Activated T-helper 1 cell treated with anti-CD3 and anti-CD28 coated beads, Interleukin-12 subunit alpha, Interleukin-12 subunit beta, Interleukin-2, Interleukin-4 antibody, amounts not matched to agents 30 ng/mL and 10 ng/mL and 1 ng/mL, durations not matched to agents 14 hours and 24 hours and 36 hours (primary cell): ENCODE measurements at regions not wholly inside any gene's neighbourhood (a gene's known extent, or its start where the extent isn't known, plus 50 kb on each side); places are given as distances from the start of the nearest gene placed in this dataset.

Experiments used
- DNase-seq: peaks from one replicate; pipeline ENCODE4 v3.0.0; 2021; ENCODE audit warnings: low spot score
- H3K27ac Mint-ChIP-seq: one replicate; pipeline ENCODE4 v1.8.0; 2021; ENCODE audit warnings: mild to moderate bottlenecking, mixed read lengths
- H3K27me3 Mint-ChIP-seq: one replicate; pipeline ENCODE4 v1.8.0; 2022; ENCODE audit warnings: mild to moderate bottlenecking, moderate library complexity, mixed read lengths; ENCODE audit not compliant: insufficient read depth
- H3K36me3 Mint-ChIP-seq: one replicate; pipeline ENCODE4 v1.8.0; 2021; ENCODE audit warnings: low read depth, mixed read lengths
- H3K4me1 Mint-ChIP-seq: one replicate; pipeline ENCODE4 v1.8.0; 2021; ENCODE audit warnings: low read depth, mixed read lengths
- H3K4me3 Mint-ChIP-seq: one replicate; pipeline ENCODE4 v1.8.0; 2021; ENCODE audit warnings: mild to moderate bottlenecking, moderate library complexity, mixed read lengths
- H3K9me3 Mint-ChIP-seq: one replicate; pipeline ENCODE4 v1.8.0; 2021; ENCODE audit warnings: mixed read lengths
- intact Hi-C: fragments of 100-400 bp; cut with micrococcal nuclease; formaldehyde crosslinking; loops from one replicate; pipeline ENCODE4 v1.15.1; 2024

DNA sequence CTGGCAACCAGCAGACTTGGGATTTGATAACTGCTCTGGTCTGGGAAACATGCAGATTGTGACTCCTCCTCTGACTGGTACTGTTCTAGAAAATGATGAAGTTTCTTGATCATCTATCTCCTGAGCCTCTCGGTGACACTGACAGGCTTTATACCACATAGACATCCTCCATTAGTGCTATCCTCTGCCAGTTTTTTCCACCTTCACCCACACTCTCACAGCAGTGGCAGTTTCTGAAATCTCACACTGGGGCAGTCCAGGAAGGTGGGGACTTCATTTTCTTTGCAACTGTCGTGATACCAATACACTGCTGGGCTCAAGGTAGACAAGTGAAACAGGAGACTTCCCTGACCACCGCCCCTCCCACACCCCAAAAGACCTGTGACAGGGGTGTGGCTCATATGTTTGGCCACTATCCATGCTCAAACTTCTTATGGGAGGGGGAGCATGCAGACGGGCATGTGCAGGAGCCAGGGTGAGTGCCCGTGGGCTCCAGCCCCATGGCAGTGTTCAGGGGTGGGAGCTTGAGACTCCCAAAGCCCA is 66.3 kb upstream of the RMDN2 start:
- H3K4me3 Mint-ChIP-seq = no peak overlapping the region
- peaks cover 16% of the 10 kb centered on the region for H3K27me3 Mint-ChIP-seq
- DNase-seq = no peak
- H3K27ac Mint-ChIP-seq = no peak overlapping the region
- no peaks in the 10 kb centered on the region for H3K9me3 Mint-ChIP-seq
- no peaks in the 10 kb centered on the region for H3K4me1 Mint-ChIP-seq
- H3K36me3 Mint-ChIP-seq = no peaks in the 10 kb centered on the region
- intact Hi-C loops = no loop called here

DNA sequence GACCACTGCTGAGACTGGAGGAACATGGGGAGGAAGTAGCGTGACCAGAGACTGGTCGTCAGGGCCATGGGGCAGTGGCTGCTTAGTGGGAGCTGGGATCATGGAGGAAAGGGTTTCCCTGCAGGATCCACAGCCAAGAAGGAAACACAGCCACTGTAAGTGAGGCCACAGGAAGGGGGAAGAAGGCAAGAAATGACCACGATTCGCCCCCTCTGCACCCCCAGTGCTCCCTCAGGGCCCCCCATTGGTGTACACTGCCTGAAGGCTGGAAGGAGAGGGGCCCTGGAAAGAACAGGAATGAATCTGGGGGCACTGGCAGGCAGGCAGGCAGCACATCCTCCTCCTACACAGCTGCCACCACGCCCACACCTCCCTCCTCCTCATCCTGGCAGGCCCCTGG is 62.5 kb upstream of the RMDN2 start:
- intact Hi-C loops = no loop called here

DNA sequence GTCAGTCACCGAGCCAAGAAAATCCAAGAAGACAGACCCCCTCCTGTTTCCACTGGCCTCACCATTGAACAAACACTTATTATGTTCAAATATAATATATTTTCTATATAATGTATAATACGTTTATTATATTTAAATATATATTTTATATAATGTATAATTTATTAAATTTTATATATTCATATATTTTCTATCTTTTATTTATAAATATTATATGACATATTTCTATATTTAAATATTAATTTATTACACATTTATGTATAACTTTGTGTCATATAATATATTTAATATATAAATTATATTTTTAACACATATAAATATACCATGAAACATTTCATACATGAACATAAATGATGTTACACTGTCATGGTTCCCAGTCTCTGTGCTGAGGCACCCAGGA is 60.9 kb upstream of the RMDN2 start:
- no peaks in the 10 kb centered on the region for H3K36me3 Mint-ChIP-seq
- H3K4me3 Mint-ChIP-seq = no peak overlapping the region
- DNase-seq = no peak
- H3K27ac Mint-ChIP-seq = no peak overlapping the region
- H3K27me3 Mint-ChIP-seq = peaks cover 26% of the 10 kb centered on the region
- no peaks in the 10 kb centered on the region for H3K9me3 Mint-ChIP-seq
- peaks cover 5% of the 10 kb centered on the region for H3K4me1 Mint-ChIP-seq
- intact Hi-C loops = no loop called here

More for the DNA sequence above, 62.5 kb upstream of the RMDN2 start:
- Mint-ChIP-seq H3K4me1 (no peaks in the 10 kb centered on the region), H3K9me3 (no peaks in the 10 kb centered on the region), H3K36me3 (no peaks in the 10 kb centered on the region), H3K27me3 (peaks cover 17% of the 10 kb centered on the region), H3K27ac (no peak overlapping the region), H3K4me3 (no peak overlapping the region)
- no peak for DNase-seq

DNA sequence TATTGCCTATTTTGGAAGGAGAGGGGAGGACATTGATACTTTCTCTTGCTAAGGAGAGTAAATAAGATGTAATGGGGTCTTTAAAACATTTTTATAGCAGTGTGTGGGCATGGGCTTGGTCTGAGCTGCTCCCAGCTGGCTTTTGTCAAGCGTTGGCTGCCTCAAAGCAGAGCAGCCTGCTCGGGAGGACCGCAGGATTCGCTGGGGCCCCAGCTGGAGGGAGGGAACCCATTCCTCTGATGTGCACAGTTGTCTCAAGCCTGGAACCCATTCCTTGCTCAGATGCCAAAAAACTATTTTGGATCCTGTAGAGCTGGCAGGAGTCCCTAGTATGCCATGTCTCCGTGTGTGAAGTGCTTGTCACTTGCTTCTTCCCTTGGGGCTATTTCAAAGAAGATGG is 59.4 kb upstream of the RMDN2 start:
- Mint-ChIP-seq H3K4me1 (peaks cover 8% of the 10 kb centered on the region), H3K4me3 (no peak overlapping the region), H3K27ac (no peak overlapping the region), H3K27me3 (peaks cover 26% of the 10 kb centered on the region), H3K36me3 (no peaks in the 10 kb centered on the region), H3K9me3 (no peaks in the 10 kb centered on the region)
- intact Hi-C loops = no loop called here
- no peak for DNase-seq

DNA sequence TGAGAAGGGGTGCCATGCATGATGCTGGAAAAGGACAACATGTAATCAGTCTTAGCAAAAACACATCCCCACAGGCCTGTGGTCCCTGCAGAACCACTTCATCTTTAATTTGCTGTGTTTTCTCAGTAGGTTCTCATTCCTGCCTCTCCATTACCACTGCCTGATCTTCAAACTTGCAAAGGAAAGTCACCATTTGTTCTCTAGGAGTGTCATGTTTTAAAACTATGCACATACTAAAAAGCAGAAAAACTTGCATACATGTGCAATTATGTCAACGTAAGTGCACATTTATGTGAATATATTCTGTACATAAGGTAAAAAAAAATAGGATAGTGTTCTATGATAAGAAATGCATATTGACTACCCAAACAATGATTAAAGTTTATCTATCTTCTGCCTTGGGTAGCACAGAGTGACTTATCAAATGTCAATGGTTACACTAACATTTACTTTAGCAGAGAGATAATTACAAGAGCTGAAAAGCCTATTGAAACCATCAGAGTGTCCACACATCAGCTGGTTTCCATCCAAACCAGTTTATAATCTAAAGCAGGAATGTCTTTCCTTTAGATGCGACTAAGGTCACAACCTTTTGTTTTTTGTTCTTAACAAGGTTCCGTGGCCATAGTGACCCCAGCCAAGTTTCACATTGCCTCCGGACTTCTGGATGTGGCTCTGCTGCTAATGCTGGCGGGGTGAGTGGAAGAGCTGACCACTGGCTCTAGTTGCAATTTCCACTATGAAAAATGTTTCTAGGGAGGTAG is 58.7 kb upstream of the RMDN2 start:
- Mint-ChIP-seq H3K4me3 (no peak overlapping the region), H3K9me3 (no peaks in the 10 kb centered on the region), H3K4me1 (peaks cover 15% of the 10 kb centered on the region), H3K27ac (no peak overlapping the region), H3K27me3 (peaks cover 25% of the 10 kb centered on the region), H3K36me3 (peaks cover 2% of the 10 kb centered on the region)
- intact Hi-C loops = no loop called here
- no peak for DNase-seq

DNA sequence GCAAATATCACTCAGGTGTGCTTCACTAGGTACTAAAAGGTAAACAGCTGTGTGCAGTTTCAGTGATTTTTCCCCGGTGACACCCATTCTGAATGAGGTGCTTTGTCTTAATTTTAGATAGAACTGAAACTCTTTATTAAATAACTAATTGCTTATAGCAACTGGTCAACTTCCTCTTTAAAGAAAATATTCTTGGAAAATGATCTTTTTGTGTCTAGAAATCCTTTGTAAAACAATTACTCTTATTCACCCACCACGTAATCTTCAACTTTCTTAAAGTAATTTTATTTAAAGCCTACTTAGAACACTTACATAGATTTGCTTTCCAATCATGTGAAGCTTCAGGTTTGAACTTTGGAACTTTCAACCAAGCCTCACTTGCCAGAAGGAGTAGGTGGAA is 57.9 kb upstream of the RMDN2 start:
- H3K4me1 Mint-ChIP-seq = peaks cover 23% of the 10 kb centered on the region
- no peak overlapping the region for H3K27ac Mint-ChIP-seq
- peaks cover 4% of the 10 kb centered on the region for H3K36me3 Mint-ChIP-seq
- no peaks in the 10 kb centered on the region for H3K9me3 Mint-ChIP-seq
- no peak overlapping the region for H3K4me3 Mint-ChIP-seq
- peaks cover 22% of the 10 kb centered on the region for H3K27me3 Mint-ChIP-seq
- intact Hi-C loops = no loop called here
- DNase-seq = no peak

DNA sequence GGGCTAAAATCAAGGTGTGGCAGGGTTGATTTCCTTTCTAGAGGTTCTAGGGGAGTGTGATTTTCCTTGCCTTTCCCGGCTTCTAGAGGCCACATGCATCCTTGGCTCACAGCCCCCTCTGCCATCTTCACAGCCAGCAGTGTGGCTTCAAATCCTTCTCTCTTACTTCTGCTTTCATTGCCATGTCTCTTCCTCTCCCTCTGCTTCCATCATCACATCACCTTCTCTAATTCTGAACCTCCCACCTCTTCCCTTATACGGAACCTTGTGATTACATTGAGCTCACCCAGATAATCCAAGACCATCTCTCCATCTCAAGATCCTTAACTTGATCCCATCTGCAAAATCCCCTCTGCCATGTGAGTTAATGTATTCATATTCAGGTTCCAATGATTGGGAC is 56.2 kb upstream of the RMDN2 start:
- no peak for DNase-seq
- H3K27me3 Mint-ChIP-seq = peaks cover 18% of the 10 kb centered on the region
- intact Hi-C loops = no loop called here
- H3K36me3 Mint-ChIP-seq = peaks cover 4% of the 10 kb centered on the region
- H3K27ac Mint-ChIP-seq = no peak overlapping the region
- H3K4me3 Mint-ChIP-seq = no peak overlapping the region
- H3K4me1 Mint-ChIP-seq = peaks cover 40% of the 10 kb centered on the region
- H3K9me3 Mint-ChIP-seq = no peaks in the 10 kb centered on the region

DNA sequence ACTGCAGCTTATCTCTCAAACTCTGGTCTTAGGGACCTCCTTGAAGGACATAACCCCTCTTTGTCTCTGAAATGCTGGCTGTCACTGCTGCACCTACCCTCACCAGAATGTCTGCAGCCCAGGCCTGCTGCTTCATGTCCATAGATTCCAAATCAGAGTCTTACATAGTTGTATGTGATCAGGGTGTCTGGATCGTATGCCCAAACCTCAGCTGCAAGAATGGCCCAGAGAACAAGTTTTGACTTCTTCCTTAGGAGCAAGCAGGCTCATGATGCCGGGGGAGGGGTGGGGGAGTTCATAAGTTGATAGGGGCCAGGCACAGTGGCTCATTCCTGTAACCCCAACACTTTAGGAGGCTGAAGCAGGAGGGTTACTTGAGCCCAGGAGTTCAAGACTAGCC is 55.8 kb upstream of the RMDN2 start:
- intact Hi-C loops = no loop called here
- Mint-ChIP-seq H3K9me3 (no peaks in the 10 kb centered on the region), H3K4me1 (peaks cover 44% of the 10 kb centered on the region), H3K27me3 (peaks cover 18% of the 10 kb centered on the region), H3K4me3 (no peak overlapping the region), H3K27ac (no peak overlapping the region), H3K36me3 (peaks cover 4% of the 10 kb centered on the region)
- no peak for DNase-seq

DNA sequence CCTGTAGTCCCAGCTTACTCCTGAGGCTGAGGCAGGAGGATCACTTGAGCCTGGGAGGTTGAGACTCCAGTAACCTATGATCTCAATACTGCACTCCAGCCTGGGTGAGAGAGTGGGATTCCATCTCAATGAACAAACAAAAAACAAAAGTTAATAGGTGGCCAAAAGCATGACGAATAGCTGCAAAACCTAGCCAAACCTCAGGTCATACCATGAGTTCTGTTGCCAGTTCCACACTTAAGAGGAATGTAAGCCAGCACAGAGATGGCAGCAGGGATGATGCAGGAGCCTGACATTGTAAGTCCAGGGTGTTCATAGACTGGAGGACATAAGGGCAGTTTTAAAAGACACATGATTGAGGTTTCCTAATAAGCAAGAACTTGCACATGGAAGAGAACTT is 55.3 kb upstream of the RMDN2 start:
- intact Hi-C loops = loop anchor here (10.0 kb wide), 1 partner anchor 1725 kb away; no protein-coding TSS in a partner anchor
- Mint-ChIP-seq H3K4me1 (peaks cover 49% of the 10 kb centered on the region), H3K9me3 (no peaks in the 10 kb centered on the region), H3K4me3 (no peak overlapping the region), H3K27ac (peak overlapping the region; percentile 11), H3K27me3 (peaks cover 19% of the 10 kb centered on the region), H3K36me3 (peaks cover 4% of the 10 kb centered on the region)
- no peak for DNase-seq

DNA sequence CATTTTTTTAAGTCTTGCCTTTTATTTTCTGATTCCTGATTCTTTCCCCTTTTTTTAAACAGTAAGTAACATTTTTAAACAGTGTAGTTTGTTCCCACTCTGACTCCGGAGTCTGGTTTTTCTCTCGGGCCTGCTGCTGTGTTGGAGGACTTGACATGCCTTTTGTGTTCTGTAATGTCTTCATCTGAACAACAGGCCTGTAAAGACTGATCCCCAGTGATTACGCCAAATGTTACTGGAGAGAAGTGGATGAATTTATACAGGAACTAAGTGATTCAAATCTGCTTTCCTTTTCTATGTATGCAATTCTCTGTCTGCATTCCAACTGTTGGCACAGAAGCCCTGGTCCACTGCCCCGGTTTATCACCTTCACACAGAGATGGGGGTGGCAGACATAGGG is 54.3 kb upstream of the RMDN2 start:
- H3K27me3 Mint-ChIP-seq = peaks cover 18% of the 10 kb centered on the region
- peaks cover 4% of the 10 kb centered on the region for H3K36me3 Mint-ChIP-seq
- intact Hi-C loops = loop anchor here (1.0 to 10.0 kb wide), 3 partner anchors 494 to 1726 kb away; partner anchors contain the start of genes CEBPZ and NDUFAF7
- H3K4me3 Mint-ChIP-seq = no peak overlapping the region
- no peaks in the 10 kb centered on the region for H3K9me3 Mint-ChIP-seq
- DNase-seq = no peak
- H3K4me1 Mint-ChIP-seq = peaks cover 51% of the 10 kb centered on the region
- H3K27ac Mint-ChIP-seq = no peak overlapping the region

DNA sequence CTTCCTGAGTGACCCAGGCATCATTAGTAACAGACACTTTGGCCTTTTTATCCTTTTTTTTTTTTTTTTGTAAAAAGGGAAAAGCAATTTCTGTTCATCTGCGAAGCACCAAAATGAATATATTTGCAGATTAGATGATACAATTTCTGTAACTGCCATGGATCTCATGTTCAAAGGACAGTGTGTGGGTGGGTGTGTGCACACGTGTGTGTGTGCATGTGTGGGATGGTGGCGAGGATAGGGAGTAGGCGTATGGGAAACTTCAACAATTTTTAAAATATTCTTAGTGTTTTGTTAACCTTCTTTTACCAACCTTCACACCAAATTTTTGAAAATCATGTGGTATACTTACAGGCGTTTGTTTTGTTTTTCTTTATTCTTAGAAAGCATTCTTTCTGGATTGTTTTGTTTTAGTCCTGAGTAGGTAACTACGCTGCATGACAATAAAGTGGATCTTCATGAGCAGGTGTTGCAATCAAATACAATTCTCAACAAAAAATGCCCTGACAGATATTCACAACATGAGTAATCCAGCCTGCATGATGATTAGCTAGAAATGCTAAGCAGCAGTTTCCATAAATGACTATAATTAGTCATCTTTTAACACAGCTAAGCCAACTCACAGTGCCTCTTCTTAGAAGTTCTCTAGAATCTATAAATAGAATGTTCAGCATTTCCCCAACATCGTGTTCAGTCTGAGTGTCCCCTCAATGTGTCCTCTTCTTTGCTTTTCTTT is 53.5 kb upstream of the RMDN2 start:
- peak overlapping the region; percentile 100 for H3K27ac Mint-ChIP-seq
- peak overlapping the region; percentile 83 for H3K4me3 Mint-ChIP-seq
- H3K9me3 Mint-ChIP-seq = no peaks in the 10 kb centered on the region
- peaks cover 22% of the 10 kb centered on the region for H3K27me3 Mint-ChIP-seq
- intact Hi-C loops = loop anchor here (1.0 to 10.0 kb wide), 12 partner anchors 39 to 1727 kb away; partner anchors contain the start of genes CEBPZ, NDUFAF7 and PRKD3
- DNase-seq = no peak
- peaks cover 4% of the 10 kb centered on the region for H3K36me3 Mint-ChIP-seq
- H3K4me1 Mint-ChIP-seq = peaks cover 51% of the 10 kb centered on the region

DNA sequence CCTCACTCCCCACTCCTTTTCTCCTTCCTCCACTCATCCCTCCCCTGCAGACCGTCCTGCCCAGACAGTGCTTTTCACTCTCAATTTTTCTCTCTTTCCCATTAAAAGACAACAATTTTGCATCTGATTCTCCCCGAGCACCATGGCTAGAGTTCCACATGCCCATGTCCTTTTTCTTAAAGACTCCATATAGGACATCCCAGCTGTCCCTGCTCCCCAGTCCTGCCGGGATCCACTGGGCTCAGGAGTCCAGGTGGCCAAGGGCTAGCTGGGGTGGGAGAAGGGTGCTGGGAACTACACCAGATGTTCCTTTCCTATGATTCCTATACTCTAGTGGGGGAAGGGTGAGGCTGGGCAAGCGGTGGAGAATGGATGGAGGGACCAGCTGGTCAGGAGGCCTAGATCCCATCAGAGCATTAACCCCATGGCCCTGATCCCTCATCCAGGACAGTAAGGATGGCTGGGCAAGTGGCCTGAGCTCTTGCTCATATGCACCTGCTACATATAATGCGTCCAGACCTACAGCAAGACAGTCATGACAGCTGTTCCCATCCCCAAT is 52.8 kb upstream of the RMDN2 start:
- peaks cover 4% of the 10 kb centered on the region for H3K36me3 Mint-ChIP-seq
- H3K27me3 Mint-ChIP-seq = peaks cover 22% of the 10 kb centered on the region
- H3K4me1 Mint-ChIP-seq = peaks cover 52% of the 10 kb centered on the region
- DNase-seq = no peak
- peak overlapping the region; percentile 83 for H3K4me3 Mint-ChIP-seq
- intact Hi-C loops = loop anchor here (1.0 to 10.0 kb wide), 10 partner anchors 40 to 1727 kb away; partner anchors contain the start of gene PRKD3
- no peaks in the 10 kb centered on the region for H3K9me3 Mint-ChIP-seq
- peak overlapping the region; percentile 100 for H3K27ac Mint-ChIP-seq

DNA sequence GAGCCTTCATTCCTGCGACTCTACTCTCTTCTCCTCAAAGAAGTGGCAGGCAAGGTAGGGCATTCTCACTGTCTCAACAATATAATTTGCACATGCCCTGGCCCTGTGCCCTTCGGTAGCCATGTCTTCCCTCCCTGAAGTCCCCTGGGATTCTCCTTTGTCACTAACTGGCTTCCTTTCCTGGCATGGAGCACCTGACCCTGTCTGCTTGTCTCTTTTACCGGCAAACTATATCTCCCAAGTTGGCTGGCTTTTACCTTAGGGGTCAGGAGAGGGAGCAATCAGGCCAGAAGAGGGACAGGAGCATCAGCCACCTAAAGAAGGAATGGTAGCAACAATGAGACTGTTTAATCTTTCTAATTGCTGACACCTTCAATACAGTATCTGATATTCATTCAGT is 51.9 kb upstream of the RMDN2 start:
- no peak overlapping the region for H3K4me3 Mint-ChIP-seq
- intact Hi-C loops = loop anchor here (2.0 to 10.0 kb wide), 5 partner anchors 160 to 1728 kb away; partner anchors contain the start of gene PRKD3
- no peaks in the 10 kb centered on the region for H3K9me3 Mint-ChIP-seq
- peaks cover 27% of the 10 kb centered on the region for H3K27me3 Mint-ChIP-seq
- peaks cover 56% of the 10 kb centered on the region for H3K4me1 Mint-ChIP-seq
- peak overlapping the region; percentile 68 for H3K27ac Mint-ChIP-seq
- H3K36me3 Mint-ChIP-seq = peaks cover 4% of the 10 kb centered on the region
- DNase-seq = no peak
